Gastrocnemius medialis (tissue), 4 donors: ENCODE measurements at regions not wholly inside any gene's neighbourhood (a gene's known extent, or its start where the extent isn't known, plus 50 kb on each side); places are given as distances from the start of the nearest gene placed in this dataset.

ENCODE experiments used
- ATAC-seq, 2 donors: fragments of 150-250 bp; one replicate each; pipeline ENCODE4 v1.9.1; 2016
- DNase-seq, 2 donors: peaks; one replicate each; pipeline ENCODE4 v3.0.0-alpha.2; 2019
- H3K27ac ChIP-seq, 4 donors: fragments of 200-600 bp; sonication (generic); 1 replicate in 1 of 4; 2 replicates in 3 of 4; pipeline ENCODE4 v1.5.1; 2016 to 2018; ENCODE audit warnings: mild to moderate bottlenecking in 2 of 4, moderate library complexity in 1 of 4
- H3K27me3 ChIP-seq, 3 donors: fragments of 200-600 bp; sonication (generic) in 2 of 3; 1 replicate in 1 of 3; 2 replicates in 2 of 3; pipeline versions ENCODE4 v1.5.1 to v1.6.0; 2016 to 2019; ENCODE audit warnings: mild to moderate bottlenecking in 1 of 3, moderate library complexity in 1 of 3
- H3K36me3 ChIP-seq, 2 donors: fragments of 200-600 bp; sonication (generic) in 1 of 2; one replicate each; pipeline ENCODE4 v1.5.1; 2017 to 2018
- H3K4me1 ChIP-seq, 2 donors: fragments of 200-600 bp; sonication (generic) in 1 of 2; one replicate each; pipeline ENCODE4 v1.5.1; 2016 to 2017; ENCODE audit warnings: mild to moderate bottlenecking in 2 of 2
- H3K4me3 ChIP-seq, 4 donors: fragments of 200-600 bp; sonication (generic) in 3 of 4; 1 replicate in 1 of 4; 2 replicates in 3 of 4; pipeline ENCODE4 v1.5.1; 2016 to 2019; ENCODE audit warnings: mild to moderate bottlenecking in 2 of 4
- H3K9me3 ChIP-seq, 3 donors: fragments of 200-600 bp; sonication (generic) in 2 of 3; 1 replicate in 1 of 3; 2 replicates in 2 of 3; pipeline ENCODE4 v1.5.1; 2016 to 2019
- CTCF ChIP-seq, 5 experiments: fragments of 450-650 bp in 3 of 5; fragments of 200-600 bp in 2 of 5; sonication (generic) in 2 of 5; IDR thresholded peaks in 4 of 5; conservative IDR thresholded peaks in 1 of 5; 1 replicate in 4 of 5; 2 replicates in 1 of 5; pipeline ENCODE4 v1.5.1; 2016 to 2019; ENCODE audit warnings: antibody characterized with exemption in 5 of 5, mild to moderate bottlenecking in 3 of 5, moderate library complexity in 3 of 5
- POLR2A ChIP-seq, 2 donors: fragments of 450-650 bp; IDR thresholded peaks; one replicate each; pipeline ENCODE4 v1.6.1; 2017; ENCODE audit warnings: antibody characterized with exemption in 2 of 2, mild to moderate bottlenecking in 2 of 2, moderate library complexity in 2 of 2
- in situ Hi-C, 4 donors: fragments of 200-750 bp; cut with MboI; loops; one replicate each; pipeline versions ENCODE4 v1.15.0 to v1.8.0; 2017; ENCODE audit warnings: low sequenced_read_pairs in 4 of 4
- intact Hi-C: fragments of 100-400 bp; cut with DNase I; formaldehyde crosslinking; loops from one replicate; pipeline ENCODE4 v1.15.1; 2023; ENCODE audit warnings: low total_unique reads

- no peak for DNase-seq
- Histone ChIP-seq H3K4me3 (no peak overlapping the region), H3K36me3 (no peaks in the 10 kb centered on the region), H3K9me3 (no peaks in the 10 kb centered on the region), H3K27ac (no peak overlapping the region), H3K27me3 (no peaks in the 10 kb centered on the region), H3K4me1 (no peaks in the 10 kb centered on the region)
- TF ChIP-seq CTCF (IDR thresholded peaks at IDR 0.05 in 4 of 5, conservative IDR thresholded peaks at IDR 0.05 in 1 of 5) (no peak), POLR2A (IDR thresholded peaks at IDR 0.05) (no peak)
- in situ Hi-C loops (no loop called here), intact Hi-C loops (no loop called here)
- ATAC-seq = no peak
Measured at GRCh38 chr1:76012341-76013205, 62.0 kb upstream of the ST6GALNAC3 start.

- TF ChIP-seq CTCF (IDR thresholded peaks at IDR 0.05 in 4 of 5, conservative IDR thresholded peaks at IDR 0.05 in 1 of 5) (no peak), POLR2A (IDR thresholded peaks at IDR 0.05) (no peak)
- Histone ChIP-seq H3K27me3 (no peaks in the 10 kb centered on the region), H3K36me3 (no peaks in the 10 kb centered on the region), H3K4me1 (no peaks in the 10 kb centered on the region), H3K9me3 (no peaks in the 10 kb centered on the region), H3K27ac (no peak overlapping the region), H3K4me3 (no peak overlapping the region)
- ATAC-seq (no peak), DNase-seq (no peak)
- in situ Hi-C loops = no loop called here
- intact Hi-C loops = no loop called here
Measured at GRCh38 chr1:76013206-76013581, 61.4 kb upstream of the ST6GALNAC3 start.

- TF ChIP-seq CTCF (IDR thresholded peaks at IDR 0.05 in 4 of 5, conservative IDR thresholded peaks at IDR 0.05 in 1 of 5) = no peak
- no peak for TF ChIP-seq POLR2A (IDR thresholded peaks at IDR 0.05)
- no peak for DNase-seq
- Histone ChIP-seq H3K4me1 (no peaks in the 10 kb centered on the region), H3K36me3 (no peaks in the 10 kb centered on the region), H3K27me3 (no peaks in the 10 kb centered on the region), H3K4me3 (no peak overlapping the region), H3K27ac (no peak overlapping the region), H3K9me3 (no peaks in the 10 kb centered on the region)
- in situ Hi-C loops (no loop called here), intact Hi-C loops (no loop called here)
- ATAC-seq = no peak
Measured at GRCh38 chr1:76015478-76016103, 59.0 kb upstream of the ST6GALNAC3 start.

GRCh38 chr1:76018045-76018444 is 56.5 kb upstream of the ST6GALNAC3 start:
- Histone ChIP-seq H3K27ac (no peak overlapping the region), H3K9me3 (no peaks in the 10 kb centered on the region), H3K27me3 (no peaks in the 10 kb centered on the region), H3K4me1 (no peaks in the 10 kb centered on the region), H3K4me3 (no peak overlapping the region), H3K36me3 (no peaks in the 10 kb centered on the region)
- ATAC-seq (no peak), DNase-seq (no peak)
- intact Hi-C loops (no loop called here), in situ Hi-C loops (no loop called here)
- no peak for TF ChIP-seq POLR2A (IDR thresholded peaks at IDR 0.05)
- no peak for TF ChIP-seq CTCF (IDR thresholded peaks at IDR 0.05 in 4 of 5, conservative IDR thresholded peaks at IDR 0.05 in 1 of 5)
